GM21360 (cell line): ENCODE measurements at regions not wholly inside any gene's neighbourhood (a gene's known extent, or its start where the extent isn't known, plus 50 kb on each side); places are given as distances from the start of the nearest gene placed in this dataset.
"Not testable (repeated sequence)": the region's sequence is repeated elsewhere in the genome, so short reads cannot be mapped to it uniquely, and the experiment has no call there.

Experiments used
- ATAC-seq: cut with Tn5 transposase; IDR thresholded peaks from one replicate; pipeline ENCODE4 v1.9.1; 2021; ENCODE audit warnings: mild to moderate bottlenecking, moderate library complexity; ENCODE audit not compliant: unreplicated experiment

GRCh38 chr12:75874441-75874840 lies 157.1 kb downstream of the PHLDA1 start:
- ATAC-seq, result no peak

DNA sequence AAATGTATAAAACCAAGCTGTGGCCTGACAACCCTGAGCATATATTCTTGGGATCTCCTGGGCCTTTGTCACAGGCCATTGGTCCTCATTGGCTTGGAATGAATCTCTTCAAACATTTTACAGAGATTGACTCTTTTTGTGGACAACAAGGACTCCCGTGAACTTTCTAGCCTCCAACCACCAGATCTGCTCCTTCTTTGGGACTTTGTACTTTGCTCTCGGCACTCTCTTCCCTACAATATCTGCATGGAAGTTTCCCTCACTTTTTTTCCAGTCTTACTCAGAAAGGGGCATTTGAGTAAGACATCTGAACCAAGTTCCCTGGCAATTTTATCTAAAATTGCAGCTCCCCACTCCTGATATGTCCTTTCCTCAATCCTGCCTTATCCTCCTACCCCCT lies 158.8 kb downstream of the PHLDA1 start:
- no peak for ATAC-seq

DNA sequence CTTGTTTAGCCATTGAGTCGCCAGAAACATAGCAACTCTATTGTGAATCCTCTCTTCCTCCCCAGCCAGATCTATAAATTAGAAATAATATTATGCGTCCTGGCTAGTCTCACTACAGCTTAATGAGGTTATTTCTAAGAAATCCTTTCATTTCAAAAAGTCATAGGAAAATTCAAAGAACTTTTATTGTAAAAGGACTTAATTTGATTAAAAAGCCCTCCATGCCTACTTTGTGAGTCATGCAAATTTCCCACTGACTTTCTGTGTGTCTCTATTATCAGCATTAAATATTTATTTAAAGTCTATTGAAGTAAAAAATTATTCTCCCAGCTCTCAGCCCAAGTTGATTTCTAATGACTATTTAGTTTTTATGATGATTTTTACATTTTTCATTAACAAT lies 160.7 kb downstream of the PHLDA1 start:
- ATAC-seq, result no peak

DNA sequence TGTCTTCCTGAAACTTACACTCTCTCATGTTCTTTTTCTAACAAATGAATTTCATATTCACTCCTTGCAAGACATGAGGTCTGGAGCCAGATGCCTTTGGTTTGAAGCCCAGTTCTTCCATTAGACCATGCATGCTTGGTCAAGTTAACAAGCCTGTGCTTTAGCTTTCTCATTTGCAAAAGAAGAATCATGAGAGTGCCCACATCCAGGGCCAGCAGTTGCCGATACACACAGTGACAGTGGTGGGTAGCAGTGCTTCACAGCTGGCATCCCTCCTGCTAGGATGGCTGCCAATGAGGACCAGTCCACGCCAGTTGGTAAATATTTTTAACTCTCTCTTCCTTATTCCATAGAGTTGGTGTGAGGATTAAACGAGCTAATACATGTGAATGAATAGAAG lies 163.1 kb downstream of the PHLDA1 start:
- no peak for ATAC-seq

- no peak for ATAC-seq
Observed at GRCh38 chr12:75865315-75865714, 166.3 kb downstream of the PHLDA1 start.

GRCh38 chr12:75864161-75864560 lies 167.4 kb downstream of the PHLDA1 start:
- no peak for ATAC-seq

- no peak for ATAC-seq
Observed at GRCh38 chr12:75863533-75863932, 168.0 kb downstream of the PHLDA1 start.

DNA sequence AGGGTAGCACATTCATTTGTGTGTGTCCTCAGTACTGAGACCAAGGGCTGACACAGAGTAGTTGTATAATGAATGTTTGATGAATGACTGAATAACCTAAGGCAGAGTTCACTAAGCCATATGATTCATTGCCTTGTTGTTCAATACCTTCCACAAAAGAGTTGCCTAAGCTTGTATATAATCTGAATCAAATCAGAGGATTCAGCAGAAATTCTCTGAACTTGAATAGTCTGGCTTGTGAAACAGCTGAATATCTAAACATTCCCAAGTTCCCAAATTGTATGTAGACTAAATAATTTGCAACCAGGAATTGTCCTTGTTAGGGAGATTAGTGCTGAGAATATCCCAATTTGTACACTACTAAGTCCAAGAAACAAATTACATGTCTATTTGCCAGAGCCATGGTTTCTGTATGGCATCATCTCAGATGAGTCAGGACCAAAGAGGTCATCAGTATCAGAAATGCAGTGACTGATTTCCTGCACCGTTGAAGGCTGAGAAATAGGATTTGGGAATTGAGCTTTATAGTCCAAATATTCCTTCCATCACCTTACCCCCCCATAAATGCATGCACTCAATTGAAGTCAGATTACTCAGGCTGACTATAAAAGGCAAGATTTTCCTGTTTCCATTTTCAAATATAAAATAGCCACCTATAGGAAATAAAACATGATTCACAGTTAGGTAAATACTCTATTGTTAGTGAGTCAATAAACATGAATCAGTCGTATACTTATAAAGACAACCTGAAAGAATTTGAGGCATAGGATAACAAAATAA lies 168.7 kb downstream of the PHLDA1 start:
- no peak for ATAC-seq

GRCh38 chr12:75859868-75860267 lies 171.7 kb downstream of the PHLDA1 start:
- no peak for ATAC-seq

- no peak for ATAC-seq
Observed at GRCh38 chr12:75856235-75856634, 175.3 kb downstream of the PHLDA1 start.

GRCh38 chr12:75855360-75855759 lies 176.2 kb downstream of the PHLDA1 start:
- no peak for ATAC-seq

DNA sequence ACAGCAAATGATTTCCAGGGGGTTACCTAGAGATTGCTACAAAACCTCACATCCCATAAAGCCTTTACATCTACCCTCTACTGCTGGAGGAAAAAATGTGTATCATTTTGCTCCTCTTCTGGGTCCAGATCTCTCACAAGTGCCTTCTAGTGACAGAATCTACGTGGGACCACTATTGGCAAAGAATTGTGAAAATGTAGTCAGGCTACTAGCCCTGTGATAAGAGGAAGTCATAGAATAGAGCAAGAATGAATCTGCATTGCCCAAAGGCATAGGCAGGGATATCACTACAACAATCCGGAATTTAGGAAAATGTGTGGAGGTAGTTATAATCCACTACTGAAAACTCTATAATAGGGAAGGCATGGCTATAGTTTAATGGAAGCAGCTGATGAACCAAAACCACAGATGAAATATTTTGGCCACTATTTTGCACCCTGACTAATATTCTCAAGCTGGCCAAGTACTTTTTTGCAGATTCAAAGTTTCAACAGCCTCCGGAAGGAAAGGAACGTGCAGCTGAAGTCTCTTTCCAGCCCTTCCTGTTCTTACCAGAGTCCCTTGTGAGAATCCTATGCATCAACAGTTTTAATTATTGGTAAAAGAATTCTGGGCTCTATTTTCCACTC lies 176.8 kb downstream of the PHLDA1 start:
- ATAC-seq, result no peak

DNA sequence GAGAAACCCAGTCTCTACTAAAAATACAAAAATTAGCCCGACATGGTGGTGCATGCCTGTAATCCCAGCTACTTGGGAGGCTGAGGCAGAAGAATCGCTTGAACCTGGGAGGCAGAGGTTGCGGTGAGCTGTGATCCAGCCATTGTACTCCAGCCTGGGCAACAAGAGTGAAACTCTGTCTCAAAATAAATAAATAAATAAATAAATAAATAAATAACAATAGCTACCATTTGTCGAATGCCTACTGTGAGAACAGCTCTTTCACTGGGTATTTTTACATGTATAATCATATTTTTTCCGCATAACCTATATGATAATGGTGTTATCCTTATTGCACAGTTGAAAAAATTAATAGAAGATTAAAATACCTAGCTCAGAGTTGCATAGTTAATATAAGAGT lies 177.4 kb downstream of the PHLDA1 start:
- not testable (repeated sequence) for ATAC-seq

DNA sequence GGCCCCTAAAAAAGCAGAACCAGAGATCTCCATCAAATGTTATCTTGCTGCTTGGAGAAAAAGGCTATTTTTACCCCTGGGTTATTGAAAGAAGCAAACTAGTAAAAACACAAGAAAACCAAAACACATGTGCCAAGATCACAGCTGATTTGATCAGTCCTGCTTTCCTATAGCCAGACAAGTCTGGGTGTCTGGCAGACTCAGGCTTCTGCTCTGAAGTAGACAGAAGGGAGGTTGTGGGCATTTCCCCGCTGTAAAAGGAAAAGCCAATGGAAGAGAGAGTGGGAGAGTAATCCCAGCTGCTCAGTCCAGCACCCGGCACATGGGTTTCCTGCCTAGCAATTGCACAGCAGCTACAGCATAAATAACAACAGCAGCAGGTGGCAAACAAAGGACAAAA lies 177.9 kb downstream of the PHLDA1 start:
- ATAC-seq, result no peak

DNA sequence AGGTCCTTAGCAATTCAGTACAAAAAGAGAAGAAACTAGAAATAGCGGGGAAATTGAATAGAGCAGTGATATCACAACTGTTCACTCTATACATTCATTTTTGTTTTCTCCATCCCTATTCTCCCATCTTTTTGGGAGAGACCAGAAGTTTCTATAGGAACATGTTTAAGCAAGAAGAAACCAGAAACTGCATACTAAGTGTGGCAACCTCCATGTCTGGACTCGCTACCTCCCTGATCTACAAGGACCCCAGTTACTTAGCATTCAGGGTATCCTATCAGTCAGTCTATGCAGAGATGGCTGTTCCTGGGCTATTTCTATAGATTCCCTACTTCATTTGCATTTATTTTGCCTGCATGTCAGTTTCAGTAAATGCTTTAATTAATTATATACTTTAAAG lies 178.6 kb downstream of the PHLDA1 start:
- ATAC-seq, result no peak

GRCh38 chr12:75852143-75852542 lies 179.4 kb downstream of the PHLDA1 start:
- no peak for ATAC-seq

DNA sequence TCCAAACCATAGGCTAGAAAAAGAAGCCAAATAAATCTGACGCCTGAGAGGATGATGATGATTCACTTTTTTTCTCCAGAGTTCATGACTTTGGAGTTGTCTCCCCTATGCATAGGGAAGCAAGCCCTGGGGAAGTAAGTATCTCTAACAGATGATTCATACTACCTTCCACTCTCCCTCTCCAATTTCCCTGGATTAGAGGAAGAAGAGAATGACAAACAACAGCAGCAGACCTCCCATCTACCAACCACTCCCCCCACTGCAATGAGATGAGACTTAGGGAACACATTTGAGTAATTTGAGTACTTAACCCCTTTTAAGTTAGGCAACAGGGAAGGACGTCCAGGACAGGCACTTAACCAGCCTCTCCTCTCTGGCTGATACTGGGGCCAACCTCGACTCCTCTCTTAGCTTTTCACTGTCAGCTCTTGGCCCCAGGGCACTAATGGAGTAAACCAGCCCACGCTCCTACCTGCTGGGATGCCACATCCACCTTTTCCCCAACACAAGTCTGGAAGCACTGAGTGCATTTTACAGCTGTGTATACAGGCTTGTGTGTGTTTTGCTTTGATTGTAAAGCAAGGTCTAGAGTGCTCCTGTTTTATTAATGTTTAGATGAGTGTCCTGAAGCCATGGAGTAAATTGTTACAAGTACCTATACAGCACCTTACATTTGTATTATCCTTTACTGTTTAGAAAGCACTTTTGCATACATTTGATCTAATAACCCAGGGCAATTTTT lies 180.7 kb downstream of the PHLDA1 start:
- no peak for ATAC-seq

GRCh38 chr12:75848961-75849360 lies 182.6 kb downstream of the PHLDA1 start:
- ATAC-seq, result no peak

GRCh38 chr12:75848431-75848925 lies 183.1 kb downstream of the PHLDA1 start:
- ATAC-seq, result no peak

DNA sequence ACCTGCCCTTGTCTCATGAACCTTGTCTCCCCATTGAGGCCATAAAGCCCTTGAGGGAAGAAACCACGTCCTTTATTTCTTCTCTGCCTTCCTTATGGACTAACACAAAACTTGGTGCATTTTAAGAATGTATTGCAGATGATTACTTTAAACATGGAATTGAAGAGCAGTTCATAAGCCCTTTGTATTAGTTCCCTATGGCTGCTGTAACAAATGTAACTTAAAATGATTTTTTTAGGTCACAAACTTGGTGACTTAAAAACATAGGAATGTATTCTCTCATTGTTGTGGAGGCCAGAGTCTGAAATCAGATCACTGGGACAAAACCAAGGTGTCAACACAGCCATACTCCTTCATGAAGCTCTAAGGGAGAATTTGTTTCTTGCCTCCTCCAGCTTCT lies 185.5 kb downstream of the PHLDA1 start:
- no peak for ATAC-seq

- no peak for ATAC-seq
Observed at GRCh38 chr12:75844985-75845384, 186.6 kb downstream of the PHLDA1 start.
